ENCODE measurements at regions not wholly inside any gene's neighbourhood (a gene's known extent, or its start where the extent isn't known, plus 50 kb on each side); places are given as distances from the start of the nearest gene placed in this dataset.
"Not testable (repeated sequence)": the region's sequence is repeated elsewhere in the genome, so short reads cannot be mapped to it uniquely, and the experiment has no call there.

DNA sequence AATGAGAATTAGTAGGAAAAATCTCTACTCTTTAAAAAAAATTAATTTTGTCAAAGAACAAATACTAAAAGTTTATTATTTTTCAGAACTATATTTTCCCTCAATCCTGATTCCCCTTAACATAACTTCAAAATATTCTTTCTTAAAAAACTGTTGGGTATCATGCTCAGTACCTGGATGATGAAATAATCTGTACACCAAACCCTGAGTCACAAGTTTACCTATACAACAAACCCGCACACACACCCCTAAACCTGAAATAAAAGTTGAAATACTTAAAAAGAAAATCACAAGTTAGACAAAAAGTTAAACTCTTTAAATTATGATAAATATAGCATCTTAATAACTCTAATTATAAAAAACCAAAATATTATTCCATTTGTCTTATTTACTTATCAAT lies 812.3 kb downstream of the MAT2B start:
- DNase-seq = no peak

GRCh38 chr5:164319161-164319560 lies 813.7 kb downstream of the MAT2B start:
- DNase-seq = no peak

DNA sequence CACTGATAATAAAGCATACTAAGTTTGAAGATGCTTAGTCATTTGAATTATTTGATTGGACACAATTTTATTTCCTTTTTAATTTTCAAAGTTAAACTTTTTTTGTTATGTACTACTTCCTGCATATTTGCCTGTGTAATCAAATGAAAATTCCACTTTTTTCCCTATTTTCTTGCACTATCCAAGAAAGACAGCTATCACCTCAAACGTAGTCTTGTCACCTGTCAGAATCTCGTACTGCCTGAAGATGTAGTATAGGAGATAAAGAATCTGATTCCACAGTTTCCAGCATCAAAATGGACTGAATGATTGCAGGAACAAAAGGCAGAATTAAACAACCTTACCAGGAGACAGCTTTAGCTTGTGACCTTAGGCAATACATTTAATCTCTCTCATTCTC lies 818.8 kb downstream of the MAT2B start:
- no peak for DNase-seq

DNA sequence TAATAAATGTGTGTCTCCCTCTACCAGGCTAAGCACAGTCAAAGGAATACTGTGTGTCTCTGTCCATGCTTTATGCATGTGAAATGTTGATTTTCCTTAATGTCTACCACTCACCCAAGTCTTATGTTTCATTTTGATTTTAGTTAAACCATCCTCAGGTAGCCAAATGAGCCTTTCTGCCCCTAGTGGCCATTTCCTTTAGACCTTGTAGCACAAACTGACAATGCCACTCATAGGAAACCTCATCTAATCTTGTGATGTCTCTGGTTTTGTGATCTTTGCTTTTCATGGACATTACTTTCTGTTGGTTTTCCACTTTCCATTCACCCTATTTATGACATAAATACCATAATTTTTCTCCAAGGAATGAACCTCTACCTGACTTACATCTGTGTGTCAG lies 820.8 kb downstream of the MAT2B start:
- no peak for DNase-seq

- not testable (repeated sequence) for DNase-seq
Observed at GRCh38 chr5:164327166-164327565, 821.7 kb downstream of the MAT2B start.

DNA sequence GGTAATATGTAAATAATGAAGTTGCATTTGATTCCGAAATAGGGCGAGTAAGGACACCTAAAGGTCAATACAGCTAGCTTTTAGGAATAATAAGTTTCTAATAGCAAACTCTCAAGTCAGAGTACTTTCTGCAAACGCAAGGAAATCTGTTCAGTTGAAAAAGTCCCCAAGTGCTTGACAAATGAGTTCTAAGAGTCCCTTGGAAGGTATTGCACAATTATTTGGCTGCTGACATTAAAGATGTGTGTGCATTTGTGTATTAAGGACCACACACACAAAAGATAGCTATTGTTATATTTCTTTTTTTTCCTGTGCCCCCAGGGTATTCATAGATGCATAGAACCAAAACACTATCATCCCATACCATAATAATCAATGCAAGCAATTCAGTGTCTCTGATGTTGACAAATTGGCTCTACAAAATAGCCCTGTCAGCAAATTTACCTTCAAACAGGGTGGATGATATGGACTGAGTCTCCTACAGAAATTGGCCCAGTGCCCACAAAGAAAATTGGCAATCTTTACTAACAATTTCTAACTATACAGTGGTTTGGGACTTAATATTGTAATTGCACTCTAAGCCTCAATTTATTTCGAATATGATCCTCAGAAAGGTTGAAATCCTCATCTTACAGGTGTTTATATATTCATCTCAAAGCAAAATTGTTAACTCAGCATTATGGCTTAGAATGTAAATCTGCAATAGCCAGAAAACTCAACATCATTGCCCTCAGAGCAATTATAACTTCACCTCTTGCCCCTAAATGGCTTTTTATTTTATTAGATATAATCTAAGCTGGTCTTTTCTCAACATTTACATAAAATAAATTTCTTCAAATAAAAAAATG lies 827.2 kb downstream of the MAT2B start:
- no peak for DNase-seq

- DNase-seq = no peak
Observed at GRCh38 chr5:164335837-164336236, 830.4 kb downstream of the MAT2B start.

GRCh38 chr5:164336276-164336675 lies 830.9 kb downstream of the MAT2B start:
- no peak for DNase-seq

DNA sequence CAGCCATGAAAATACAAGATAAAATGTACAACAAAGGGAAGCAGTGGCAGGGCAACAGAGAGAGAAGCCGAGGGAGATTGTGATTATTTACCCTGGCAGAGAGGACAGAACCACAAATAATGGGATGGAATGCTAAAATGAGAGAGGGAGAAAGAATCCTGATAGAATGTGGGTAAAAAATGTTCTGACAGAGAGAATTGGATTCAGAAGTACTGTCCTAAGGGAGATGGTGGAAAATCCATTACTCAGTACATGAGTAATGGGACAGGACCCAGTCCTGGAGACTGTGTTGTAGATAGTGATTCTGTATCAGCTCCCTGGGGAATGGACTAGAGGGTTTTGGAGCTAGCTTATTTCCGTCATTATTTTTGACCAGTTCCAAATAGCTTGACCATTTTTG lies 831.5 kb downstream of the MAT2B start:
- no peak for DNase-seq

DNA sequence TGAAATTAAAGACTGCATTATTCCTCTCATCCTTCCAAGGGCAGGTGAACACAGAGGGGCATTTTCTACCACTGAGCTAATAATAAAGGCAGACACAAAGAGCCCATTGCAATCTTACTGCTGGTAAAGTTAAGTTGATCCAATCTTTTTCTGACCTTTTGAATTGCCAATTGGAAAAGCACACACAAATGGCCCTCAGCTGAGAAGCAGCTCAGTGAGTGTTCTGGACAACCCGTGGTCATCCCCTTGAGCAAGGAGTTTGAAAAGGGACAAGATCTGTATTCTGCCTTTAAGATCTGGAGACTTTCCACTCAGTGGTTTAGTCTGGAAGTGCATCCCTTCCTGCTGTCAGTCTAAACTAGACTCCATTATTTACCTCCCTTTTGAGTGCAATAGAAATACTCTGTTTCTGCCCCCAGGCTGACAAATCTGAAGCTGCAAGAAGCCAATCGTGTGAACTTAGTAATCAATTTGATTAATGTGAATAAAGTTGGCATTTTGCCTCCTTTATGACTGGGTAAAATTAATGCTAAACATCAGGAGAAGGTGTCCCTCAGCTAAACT lies 835.7 kb downstream of the MAT2B start:
- no peak for DNase-seq

- DNase-seq = no peak
Observed at GRCh38 chr5:164345173-164345849, 839.9 kb downstream of the MAT2B start.

DNA sequence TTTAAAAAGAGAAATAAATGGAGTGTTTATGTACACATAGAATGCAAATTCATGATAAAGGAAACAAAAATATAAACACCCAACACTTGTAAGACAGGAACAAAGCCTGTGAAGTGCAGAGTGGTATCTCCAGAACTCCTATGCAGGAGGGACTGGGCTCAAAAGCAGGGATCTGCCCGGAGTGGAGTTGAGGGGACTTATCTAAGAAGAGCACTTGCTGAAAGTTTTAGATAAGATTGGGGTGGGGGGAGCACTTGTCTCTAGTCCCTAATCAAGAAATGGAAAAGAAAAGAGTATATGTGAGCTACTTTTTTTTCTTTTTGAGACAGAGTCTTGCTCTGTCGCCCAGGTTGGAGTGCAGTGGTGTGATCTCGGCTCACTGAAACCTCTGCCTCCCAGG lies 840.4 kb downstream of the MAT2B start:
- no peak for DNase-seq

DNA sequence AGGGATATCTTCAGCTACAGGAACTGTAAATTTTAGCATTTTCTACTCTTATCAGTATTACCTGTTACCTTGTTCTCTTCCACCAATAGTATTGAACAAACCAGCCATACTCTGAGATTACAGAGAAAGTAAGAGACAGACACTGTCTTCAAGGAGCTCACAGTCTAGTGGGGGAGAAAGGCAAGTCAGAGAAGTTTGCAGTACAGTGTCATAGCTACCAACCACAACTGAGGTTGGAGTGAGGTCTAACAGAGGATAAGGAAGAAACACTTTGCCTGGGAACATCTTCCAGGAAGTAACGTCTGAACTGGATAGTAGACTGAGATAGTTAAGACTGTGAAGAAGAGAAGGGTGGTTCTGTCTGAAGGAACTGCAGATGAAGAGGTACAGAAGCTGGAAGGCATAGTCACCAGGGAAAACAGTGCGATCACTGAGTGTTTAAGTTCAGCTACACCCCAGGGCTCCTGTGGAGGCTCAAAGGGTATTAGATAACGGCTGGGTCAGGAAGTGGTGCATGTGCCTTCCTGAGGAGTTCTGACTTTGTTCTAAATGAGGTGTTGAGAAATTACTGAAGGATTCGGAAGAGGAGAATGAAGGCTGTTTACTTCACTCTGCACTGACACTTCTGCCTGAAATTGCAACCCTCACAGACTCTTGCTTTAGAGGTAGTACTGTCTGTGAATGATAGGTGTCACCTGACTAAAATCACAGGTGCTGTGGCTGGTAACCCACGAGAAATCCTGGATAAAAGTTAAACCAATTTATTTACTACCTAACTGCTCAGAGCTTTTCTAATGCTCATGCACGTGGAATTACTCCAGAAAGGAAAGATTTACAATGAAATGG lies 841.6 kb downstream of the MAT2B start:
- DNase-seq = no peak

- DNase-seq = no peak
Observed at GRCh38 chr5:164350236-164350635, 844.8 kb downstream of the MAT2B start.

DNA sequence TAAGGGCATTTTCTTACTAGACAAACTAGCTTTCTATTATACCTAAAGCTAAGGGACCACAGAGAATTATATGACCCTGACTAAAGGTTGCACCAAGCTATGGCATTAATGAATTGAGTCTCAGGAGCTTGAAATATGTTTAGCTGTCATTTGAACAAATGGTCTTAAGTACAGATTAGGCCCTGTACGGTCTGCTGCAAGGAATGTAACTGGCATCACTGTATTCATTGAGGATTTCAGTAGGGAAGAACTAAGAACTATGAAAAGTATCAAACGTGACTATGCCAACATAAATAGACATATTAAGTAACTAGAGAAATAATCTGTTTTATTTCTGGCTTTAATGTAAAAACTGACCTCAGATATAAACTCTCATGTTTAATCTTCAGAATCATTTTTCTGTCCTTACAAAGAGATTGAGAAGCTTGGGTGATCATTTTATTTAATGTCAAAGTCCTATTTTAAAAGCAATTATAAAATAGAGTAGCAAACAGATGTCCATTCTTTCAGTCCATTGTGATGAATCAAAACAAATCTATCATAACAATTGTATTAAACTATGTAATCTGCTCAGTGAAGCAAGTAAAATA lies 845.9 kb downstream of the MAT2B start:
- DNase-seq = no peak

GRCh38 chr5:164352695-164353094 lies 847.3 kb downstream of the MAT2B start:
- DNase-seq = no peak

DNA sequence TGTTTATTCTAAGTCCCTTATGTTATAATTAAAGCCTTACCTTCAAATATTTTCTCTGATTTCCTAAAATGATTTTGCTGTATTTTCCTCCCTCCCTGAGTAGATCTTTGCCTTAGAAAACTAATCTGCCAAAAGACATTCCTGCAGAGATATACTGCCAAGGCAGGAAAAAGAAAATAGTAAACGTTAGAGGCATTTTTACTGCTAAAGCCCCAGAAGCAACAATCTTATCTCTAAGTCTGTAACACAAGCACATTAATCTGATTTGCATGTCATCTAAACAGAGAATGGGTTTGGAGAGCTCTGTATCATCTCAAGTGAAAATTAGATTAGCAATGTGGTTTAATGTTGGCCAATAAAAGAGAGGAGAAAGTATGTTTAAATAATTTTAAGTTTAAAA lies 847.7 kb downstream of the MAT2B start:
- no peak for DNase-seq

- DNase-seq = no peak
Observed at GRCh38 chr5:164354139-164354751, 848.8 kb downstream of the MAT2B start.

DNA sequence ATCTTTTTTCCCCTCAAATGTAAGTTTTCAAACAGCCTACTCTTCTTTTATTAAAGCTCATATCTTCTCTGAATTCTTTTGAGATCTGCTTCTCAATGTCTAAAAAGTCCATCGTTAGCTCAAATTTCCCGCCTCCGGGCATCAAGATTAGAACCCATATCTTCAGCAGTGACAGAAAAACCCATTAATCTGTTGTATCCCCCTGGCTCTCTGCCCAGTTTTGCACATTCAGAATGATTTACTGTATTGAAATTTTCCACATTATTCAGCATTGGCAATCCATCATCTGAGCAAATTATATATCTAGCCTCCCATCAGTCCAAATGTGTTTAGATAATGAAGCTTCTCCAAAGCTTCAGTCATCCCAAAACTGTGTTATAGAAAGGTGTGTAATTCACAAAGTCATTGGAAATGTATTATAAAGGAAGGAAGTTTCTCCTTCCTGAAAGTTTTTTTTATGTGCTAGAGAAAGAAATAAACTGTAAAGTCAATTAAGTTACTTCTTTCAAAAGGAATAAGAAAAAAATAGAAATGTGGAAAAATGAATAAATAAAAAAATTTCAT lies 849.9 kb downstream of the MAT2B start:
- DNase-seq = no peak

GRCh38 chr5:164356790-164357189 lies 851.4 kb downstream of the MAT2B start:
- no peak for DNase-seq

DNA sequence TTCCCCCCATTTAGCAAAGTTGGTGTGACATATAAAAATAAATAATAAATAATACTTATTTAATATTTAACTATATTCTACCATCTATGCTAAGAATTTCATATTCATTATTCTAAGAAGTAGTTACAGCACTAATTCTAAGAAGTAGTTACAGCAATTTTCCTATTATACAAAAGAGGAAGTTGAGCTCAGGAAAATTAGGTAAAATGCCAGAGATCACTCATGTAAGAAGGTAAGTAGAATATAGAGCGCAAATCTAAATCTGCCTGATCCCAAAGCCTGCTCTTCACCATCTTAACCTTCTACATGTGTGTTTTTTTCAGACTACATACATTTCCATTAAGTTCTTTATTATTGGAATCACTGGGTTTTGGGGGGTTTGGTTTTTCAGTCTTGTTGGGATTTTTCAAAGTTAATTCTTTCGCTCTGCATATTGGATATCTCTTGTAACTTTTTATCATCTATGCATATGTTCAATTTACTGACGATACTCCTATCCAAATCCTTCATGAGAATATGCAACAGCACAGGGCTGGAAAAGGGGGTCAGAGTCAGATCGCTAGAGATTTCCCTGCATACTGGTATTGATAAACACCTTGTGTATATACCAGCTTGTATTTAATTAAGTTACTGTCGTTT lies 852.1 kb downstream of the MAT2B start:
- no peak for DNase-seq

Data from NCI-H1048 (cell line).